Spleen (tissue), 7 donors: ENCODE measurements at regions not wholly inside any gene's neighbourhood (a gene's known extent, or its start where the extent isn't known, plus 50 kb on each side); places are given as distances from the start of the nearest gene placed in this dataset.

ENCODE experiments used
- CTCF ChIP-seq, 11 experiments: fragments of 200-600 bp in 7 of 11; fragments of 450-650 bp in 4 of 11; sonication (generic) in 4 of 11; IDR thresholded peaks in 8 of 11; conservative IDR thresholded peaks in 3 of 11; 1 replicate in 7 of 11; 2 replicates in 4 of 11; pipeline versions ENCODE4 v1.4.0 to v1.8.0; 2016 to 2021; ENCODE audit warnings: antibody characterized with exemption in 11 of 11, inconsistent platforms in 4 of 11, mild to moderate bottlenecking in 1 of 11
- POLR2A ChIP-seq, 3 donors: fragments of 450-650 bp; IDR thresholded peaks; one replicate each; pipeline ENCODE4 v1.5.1; 2017; ENCODE audit warnings: antibody characterized with exemption in 3 of 3, mild to moderate bottlenecking in 1 of 3
- donor health status: DM: no; HTN: no; CAD: no; lungs with moderate emphysema.
- donor health status: DM: no; HTN: no; CAD: no.
- donor health status: DM: no; HTN: no; CAD: no.

GRCh38 chr3:5045961-5046360 is 66.7 kb downstream of the BHLHE40 start:
- TF ChIP-seq CTCF (IDR thresholded peaks at IDR 0.05 in 8 of 11, conservative IDR thresholded peaks at IDR 0.05 in 3 of 11), result no peak
- TF ChIP-seq POLR2A (IDR thresholded peaks at IDR 0.05), result no peak
